C4-2B (cell line): ENCODE measurements at regions not wholly inside any gene's neighbourhood (a gene's known extent, or its start where the extent isn't known, plus 50 kb on each side); places are given as distances from the start of the nearest gene placed in this dataset.

Source experiments
- ZFX ChIP-seq: fragments of 450-650 bp; IDR thresholded peaks from 2 replicates; pipeline ENCODE4 v1.6.1; 2017
- TF ChIP-seq, protein P1 (sequence below): fragments of 450-650 bp; conservative IDR thresholded peaks from 2 replicates; pipeline ENCODE4 v1.5.1; 2017; ENCODE audit warnings: mild to moderate bottlenecking

DNA sequence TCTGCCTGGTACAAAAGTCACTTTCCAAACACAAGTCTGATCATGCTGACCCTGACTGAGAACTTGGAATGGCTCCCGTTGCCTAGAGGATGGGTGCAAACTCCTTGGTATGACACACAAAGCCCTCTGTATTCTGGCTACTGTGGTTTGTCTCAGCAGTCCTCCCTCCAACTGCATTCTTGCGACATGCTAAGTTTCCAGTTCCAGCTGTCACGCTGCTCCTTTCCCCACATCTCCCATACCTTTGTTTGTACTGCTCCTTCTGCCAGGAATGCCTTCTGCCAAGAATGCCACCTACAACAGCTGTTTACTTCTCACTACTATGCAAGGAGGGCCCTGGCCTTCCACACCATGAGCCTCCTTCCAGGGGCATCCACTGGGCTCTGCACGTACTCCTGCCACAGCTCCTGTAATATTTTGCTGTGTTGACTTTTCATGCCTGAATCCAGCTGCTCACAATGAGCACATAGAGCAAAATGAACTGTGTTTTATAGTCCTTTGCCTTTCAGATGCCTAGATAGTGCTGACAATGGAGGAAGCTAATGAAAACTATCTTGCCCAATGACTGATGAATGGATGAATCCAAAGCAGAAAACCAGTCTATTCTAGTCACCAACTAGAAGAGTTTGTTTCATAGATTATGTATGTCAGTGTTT is 543.7 kb downstream of the EFNB2 start:
- TF ChIP-seq, protein P1, sequence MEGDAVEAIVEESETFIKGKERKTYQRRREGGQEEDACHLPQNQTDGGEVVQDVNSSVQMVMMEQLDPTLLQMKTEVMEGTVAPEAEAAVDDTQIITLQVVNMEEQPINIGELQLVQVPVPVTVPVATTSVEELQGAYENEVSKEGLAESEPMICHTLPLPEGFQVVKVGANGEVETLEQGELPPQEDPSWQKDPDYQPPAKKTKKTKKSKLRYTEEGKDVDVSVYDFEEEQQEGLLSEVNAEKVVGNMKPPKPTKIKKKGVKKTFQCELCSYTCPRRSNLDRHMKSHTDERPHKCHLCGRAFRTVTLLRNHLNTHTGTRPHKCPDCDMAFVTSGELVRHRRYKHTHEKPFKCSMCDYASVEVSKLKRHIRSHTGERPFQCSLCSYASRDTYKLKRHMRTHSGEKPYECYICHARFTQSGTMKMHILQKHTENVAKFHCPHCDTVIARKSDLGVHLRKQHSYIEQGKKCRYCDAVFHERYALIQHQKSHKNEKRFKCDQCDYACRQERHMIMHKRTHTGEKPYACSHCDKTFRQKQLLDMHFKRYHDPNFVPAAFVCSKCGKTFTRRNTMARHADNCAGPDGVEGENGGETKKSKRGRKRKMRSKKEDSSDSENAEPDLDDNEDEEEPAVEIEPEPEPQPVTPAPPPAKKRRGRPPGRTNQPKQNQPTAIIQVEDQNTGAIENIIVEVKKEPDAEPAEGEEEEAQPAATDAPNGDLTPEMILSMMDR = no peak
- TF ChIP-seq ZFX = no peak
